GM19455 (cell line): ENCODE measurements at regions not wholly inside any gene's neighbourhood (a gene's known extent, or its start where the extent isn't known, plus 50 kb on each side); places are given as distances from the start of the nearest gene placed in this dataset.
"Not testable (repeated sequence)": the region's sequence is repeated elsewhere in the genome, so short reads cannot be mapped to it uniquely, and the experiment has no call there.

Experiments
- ATAC-seq: cut with Tn5 transposase; IDR thresholded peaks from one replicate; pipeline ENCODE4 v1.9.1; 2021; ENCODE audit not compliant: unreplicated experiment

- no peak for ATAC-seq
These were observed 55.0 kb upstream of the CXXC4 start for GRCh38 chr4:104549736-104550135.

- ATAC-seq = no peak
These were observed 64.8 kb upstream of the CXXC4 start for GRCh38 chr4:104559502-104559901.

DNA sequence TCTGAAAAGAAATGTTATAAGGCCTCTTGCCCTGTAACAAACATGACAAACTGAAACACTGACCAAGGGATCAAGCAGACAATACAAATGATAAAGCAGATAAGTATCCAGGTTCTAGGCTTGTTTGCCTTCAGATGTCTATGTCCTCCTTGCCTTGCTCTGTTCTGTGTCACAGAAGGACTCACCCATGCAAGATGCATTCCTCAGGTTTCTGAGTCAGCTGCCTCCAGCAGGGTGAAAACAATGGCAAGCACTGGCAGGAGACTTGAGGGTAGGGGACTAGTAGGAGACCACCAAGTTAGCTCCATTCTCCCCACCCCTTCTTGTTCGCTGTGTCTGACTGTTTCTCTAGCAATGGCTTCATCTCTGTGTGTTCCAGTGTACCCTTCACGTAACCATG is 76.6 kb upstream of the CXXC4 start:
- no peak for ATAC-seq

DNA sequence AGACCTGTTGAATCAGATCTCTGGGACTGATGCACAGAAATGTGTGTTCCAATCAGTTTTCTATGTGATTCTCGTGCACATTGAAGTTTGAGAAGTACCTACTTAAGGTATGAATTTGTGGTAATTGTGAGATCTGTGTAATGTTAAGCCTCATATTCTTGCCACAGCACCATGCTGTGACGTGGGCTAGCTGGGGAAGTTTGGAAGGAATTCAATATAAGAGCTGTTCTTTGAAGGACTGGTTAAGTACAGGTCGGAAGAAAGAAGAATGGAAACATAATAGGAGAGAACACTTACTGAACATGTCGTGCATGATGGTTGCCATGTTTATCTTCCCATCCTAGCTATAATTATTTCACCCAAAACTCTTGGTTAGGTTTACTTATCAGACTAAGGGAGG is 79.7 kb upstream of the CXXC4 start:
- no peak for ATAC-seq

DNA sequence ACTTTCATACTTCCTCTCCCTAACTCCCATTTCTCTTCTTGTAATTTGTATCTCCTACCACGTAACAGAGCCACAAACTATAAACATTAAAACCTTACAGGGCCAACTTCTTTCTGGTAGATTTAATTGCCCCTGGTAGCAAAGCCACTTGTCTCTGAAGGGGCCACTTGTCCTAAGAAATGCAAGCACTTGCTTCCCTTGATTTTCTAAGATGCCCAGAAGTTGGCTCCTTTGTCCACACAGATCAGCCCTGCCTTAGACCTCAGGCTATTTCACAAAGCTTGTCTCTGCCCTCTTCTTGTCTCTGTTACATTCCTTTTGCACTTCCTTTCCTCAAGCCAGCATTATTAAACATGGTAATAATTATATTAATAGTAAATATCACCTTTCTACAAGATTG is 80.6 kb upstream of the CXXC4 start:
- no peak for ATAC-seq

DNA sequence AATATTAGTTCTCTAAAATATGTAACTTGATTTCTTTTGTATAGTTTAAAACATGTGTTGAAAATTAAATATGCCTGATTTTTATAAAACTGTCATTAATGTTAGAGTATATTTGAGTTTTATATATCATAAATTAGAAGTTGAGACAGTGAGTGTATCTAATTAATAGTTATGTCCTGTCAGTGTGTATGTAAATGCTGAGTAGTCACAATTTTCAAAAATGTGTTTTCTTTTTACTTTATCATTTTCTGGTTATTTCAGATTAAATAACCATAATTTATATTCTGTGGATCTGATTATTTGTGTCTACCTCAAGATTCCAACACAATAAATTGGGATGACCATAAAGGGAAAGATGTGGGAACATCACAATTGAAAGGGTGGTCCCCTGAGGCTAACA is 82.7 kb upstream of the CXXC4 start:
- no peak for ATAC-seq

DNA sequence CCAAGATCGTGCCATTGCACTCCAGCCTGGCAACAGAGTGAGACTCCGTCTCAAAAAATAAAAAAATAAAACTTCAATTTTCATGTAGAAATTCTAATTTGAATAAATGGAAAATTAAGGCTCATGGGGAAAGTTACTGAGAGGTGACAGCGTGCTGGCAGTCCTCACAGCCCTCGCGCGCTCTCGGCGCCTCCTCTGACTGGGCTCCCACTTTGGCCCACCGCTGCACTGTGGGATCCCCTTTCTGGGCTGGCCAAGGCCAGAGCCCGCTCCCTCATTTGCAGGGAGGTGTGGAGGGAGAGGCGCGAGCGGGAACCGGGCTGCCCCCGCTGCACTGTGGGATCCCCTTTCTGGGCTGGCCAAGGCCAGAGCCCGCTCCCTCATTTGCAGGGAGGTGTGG is 86.8 kb upstream of the CXXC4 start:
- ATAC-seq = not testable (repeated sequence)

- ATAC-seq = not testable (repeated sequence)
These were observed 87.4 kb upstream of the CXXC4 start for GRCh38 chr4:104582056-104582455.

DNA sequence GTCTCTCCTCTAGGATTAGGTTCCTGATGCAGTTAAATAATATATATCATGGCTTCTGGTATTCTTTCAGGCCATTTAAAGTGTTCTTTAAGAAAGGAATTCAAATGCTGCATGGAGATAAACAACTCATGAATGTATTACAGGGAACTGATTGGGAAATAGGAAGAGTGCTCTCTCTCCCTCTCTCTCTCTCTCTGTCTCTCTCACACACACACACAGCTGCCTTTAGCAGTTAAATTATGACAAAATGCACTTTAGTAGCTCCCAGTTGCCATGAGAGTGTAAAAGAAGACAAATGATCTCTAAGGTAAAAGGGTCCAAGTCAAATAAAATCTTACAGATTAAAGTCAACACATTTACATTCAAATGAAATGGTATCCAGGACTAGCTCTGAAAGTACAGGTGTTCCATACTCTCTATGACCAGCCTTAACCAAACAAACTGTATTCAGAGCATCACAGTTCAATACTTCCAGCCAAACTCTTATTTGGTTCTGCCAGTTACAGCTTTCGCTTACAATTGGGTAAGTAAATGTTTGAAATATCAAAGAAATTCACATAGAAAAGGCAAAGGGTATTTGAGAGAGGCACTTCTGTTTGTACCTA is 94.7 kb upstream of the CXXC4 start:
- ATAC-seq = no peak

GRCh38 chr4:104591510-104591911 is 96.8 kb upstream of the CXXC4 start:
- no peak for ATAC-seq

DNA sequence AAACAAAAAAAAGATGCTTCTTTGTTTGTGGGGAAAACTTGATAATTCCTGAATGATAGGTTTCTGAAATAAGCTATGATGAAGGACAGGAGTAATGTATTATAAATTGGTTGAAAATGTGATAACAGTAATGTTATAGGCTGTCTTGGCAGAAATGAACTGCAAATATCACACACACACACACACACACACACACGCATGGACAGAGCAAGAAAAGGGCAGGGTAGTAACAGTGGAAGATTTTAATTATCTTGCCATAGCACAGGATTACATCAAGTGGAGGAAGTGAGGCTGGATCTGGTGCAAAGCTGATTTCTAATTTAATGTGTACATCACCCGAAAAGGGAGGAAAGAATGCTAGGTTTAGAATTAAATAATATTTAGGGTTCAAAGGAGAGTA is 97.5 kb upstream of the CXXC4 start:
- ATAC-seq = no peak

DNA sequence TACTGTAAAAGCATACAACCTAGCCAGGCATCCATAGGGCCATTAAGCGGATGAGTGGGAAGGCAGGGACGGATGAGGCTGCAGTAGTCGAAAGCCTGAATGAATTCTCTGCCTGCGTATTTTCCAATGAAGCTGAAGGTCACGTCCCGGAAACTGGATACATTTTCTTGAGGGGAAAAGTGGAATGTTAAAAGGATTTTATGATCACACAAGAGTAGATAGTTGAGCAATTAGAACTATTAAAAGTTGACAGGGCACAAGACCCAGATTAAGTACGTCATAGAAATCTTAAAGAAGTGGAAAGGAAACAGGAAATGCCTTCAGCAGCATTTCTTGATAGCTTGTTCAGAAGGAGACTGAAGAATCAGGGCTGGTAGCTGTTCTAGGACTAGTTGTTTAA is 98.3 kb upstream of the CXXC4 start:
- ATAC-seq = no peak

GRCh38 chr4:104596189-104596588 is 101.5 kb upstream of the CXXC4 start:
- ATAC-seq = no peak

DNA sequence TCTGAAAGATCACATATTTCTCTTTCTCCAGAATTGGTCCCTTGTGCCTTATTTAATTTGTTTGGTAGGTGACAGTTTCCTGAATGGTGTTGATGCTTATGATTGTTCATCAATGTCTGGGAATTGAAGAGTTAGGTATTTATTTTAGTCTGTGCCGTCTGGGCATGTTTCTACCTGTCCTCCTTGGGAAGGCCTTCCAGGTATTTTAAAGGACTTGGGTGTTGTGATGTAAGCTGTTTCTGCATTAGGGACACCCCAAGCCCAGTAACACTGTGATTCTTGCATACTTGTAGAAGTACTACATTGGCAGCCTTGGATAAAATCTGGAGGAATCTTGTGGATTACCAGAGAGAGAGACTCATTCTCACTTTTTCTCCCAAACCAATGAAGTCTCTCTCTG is 120.8 kb upstream of the CXXC4 start:
- ATAC-seq = no peak

DNA sequence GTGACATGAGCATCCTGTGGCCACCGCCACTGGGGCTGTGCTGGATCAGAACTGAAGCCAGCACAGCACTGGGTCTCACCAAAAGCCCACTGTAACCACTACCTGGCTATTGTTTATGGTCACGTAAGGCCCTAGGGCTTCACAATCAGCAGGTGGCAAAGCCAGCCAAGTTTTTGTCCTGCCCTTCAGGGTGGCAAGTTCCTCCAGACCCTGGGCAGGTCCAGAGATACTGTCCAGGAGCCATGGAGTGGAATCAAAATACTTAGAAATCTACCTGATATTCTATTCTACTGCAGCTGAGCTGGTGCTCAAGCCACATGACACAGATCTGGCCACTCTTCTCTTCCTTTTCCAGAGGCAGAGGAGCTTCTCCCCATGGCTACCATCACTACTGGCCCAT is 121.2 kb upstream of the CXXC4 start:
- no peak for ATAC-seq

- no peak for ATAC-seq
These were observed 121.7 kb upstream of the CXXC4 start for GRCh38 chr4:104616401-104616820.

GRCh38 chr4:104625706-104626105 is 131.0 kb upstream of the CXXC4 start:
- no peak for ATAC-seq

- ATAC-seq = no peak
These were observed 134.9 kb upstream of the CXXC4 start for GRCh38 chr4:104629601-104630000.

DNA sequence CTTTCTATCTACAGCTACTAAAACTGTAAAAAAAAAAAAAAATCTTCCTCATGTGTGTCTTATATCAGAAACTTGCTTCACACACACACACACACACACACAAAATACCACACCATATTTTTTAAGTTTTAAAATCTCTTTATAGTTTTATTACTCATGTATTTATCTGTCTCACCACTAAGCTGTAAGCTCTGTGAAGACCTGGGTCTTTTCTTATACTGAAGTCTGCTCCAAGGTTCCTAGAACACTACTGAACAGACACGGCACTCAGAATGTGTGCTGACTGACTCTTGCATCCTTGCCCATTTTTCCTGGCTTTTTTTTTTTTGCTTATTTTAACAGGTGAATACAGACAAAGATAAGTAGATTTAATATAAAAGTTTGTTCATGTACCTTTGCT is 135.6 kb upstream of the CXXC4 start:
- ATAC-seq = no peak

- ATAC-seq = no peak
These were observed 136.3 kb upstream of the CXXC4 start for GRCh38 chr4:104631000-104631399.

- ATAC-seq = no peak
These were observed 146.7 kb upstream of the CXXC4 start for GRCh38 chr4:104641418-104641817.

DNA sequence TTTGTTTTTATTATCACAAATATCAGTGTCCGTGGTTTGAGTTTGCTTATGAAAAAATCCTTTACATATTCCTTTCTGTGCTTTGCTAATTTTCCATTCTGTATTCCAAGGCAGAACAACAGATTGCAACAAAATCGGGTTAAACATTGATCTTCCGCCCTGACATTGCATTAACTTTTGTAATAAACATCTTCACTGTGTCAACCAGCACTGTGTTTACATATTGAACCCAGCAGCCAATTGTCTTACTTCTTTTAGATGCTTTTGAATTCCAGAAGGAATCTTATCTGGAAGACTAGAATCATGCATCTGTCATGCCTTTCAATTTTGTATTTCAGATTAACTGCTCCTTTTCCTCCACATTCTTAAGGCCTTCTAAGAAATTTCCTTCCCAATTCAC is 147.8 kb upstream of the CXXC4 start:
- ATAC-seq = no peak

GRCh38 chr4:104643805-104644204 is 149.1 kb upstream of the CXXC4 start:
- no peak for ATAC-seq

- no peak for ATAC-seq
These were observed 154.9 kb upstream of the CXXC4 start for GRCh38 chr4:104649631-104650030.
